GM13977 (cell line): ENCODE measurements at regions not wholly inside any gene's neighbourhood (a gene's known extent, or its start where the extent isn't known, plus 50 kb on each side); places are given as distances from the start of the nearest gene placed in this dataset.

Experiments used
- DNase-seq: peaks from one replicate; pipeline ENCODE4 v3.0.0; 2012; ENCODE audit warnings: low spot score
- in situ Hi-C: fragments of 300-500 bp; cut with MboI; formaldehyde crosslinking; loops from one replicate; pipeline ENCODE4 v1.12.0; 2022; ENCODE audit warnings: low sequenced_read_pairs, low pct_unique_long_range_greater_than_20kb, mixed read lengths, inconsistent platforms; ENCODE audit not compliant: unreplicated experiment
- TF ChIP-seq, protein P1 (sequence below): IDR thresholded peaks from 2 replicates; pipeline ENCODE4 v1.5.1; 2012; ENCODE audit warnings: mild to moderate bottlenecking, control low read depth; ENCODE audit not compliant: insufficient read depth; ENCODE audit errors: extremely low read depth, missing control alignments

DNA sequence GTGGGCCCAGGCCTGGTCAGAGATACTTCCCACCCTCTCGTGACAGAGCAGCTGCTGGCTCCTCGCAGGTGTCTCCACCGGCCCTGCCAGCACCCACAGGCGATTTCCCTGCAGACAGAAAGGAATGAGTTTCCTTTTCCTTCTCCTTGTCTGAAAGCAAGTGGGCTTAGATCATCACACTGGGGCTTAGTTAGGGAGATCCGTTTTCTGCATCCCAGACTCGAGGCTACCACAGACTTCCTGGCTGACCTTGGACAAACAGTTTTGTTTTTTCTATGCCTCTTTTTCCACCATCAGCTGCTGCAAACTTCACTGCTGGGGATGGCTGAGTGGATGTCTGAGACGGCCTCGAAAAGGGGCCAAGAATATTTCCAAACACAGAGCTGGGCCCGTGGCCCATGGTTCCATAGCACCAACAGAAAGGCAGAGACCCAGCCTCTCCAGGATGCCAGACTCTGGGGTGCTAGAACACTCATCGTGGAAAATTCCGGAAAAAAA is 86.5 kb downstream of the BANF2 start:
- DNase-seq = no peak
- in situ Hi-C loops = no loop called here
- TF ChIP-seq, protein P1, sequence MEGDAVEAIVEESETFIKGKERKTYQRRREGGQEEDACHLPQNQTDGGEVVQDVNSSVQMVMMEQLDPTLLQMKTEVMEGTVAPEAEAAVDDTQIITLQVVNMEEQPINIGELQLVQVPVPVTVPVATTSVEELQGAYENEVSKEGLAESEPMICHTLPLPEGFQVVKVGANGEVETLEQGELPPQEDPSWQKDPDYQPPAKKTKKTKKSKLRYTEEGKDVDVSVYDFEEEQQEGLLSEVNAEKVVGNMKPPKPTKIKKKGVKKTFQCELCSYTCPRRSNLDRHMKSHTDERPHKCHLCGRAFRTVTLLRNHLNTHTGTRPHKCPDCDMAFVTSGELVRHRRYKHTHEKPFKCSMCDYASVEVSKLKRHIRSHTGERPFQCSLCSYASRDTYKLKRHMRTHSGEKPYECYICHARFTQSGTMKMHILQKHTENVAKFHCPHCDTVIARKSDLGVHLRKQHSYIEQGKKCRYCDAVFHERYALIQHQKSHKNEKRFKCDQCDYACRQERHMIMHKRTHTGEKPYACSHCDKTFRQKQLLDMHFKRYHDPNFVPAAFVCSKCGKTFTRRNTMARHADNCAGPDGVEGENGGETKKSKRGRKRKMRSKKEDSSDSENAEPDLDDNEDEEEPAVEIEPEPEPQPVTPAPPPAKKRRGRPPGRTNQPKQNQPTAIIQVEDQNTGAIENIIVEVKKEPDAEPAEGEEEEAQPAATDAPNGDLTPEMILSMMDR = no peak
